GM23338 (cell line): ENCODE measurements at regions not wholly inside any gene's neighbourhood (a gene's known extent, or its start where the extent isn't known, plus 50 kb on each side); places are given as distances from the start of the nearest gene placed in this dataset.
"Not testable (repeated sequence)": the region's sequence is repeated elsewhere in the genome, so short reads cannot be mapped to it uniquely, and the experiment has no call there.

ENCODE experiments used
- ATAC-seq: fragments of 200-7000 bp; cut with Tn5 transposase; 3 replicates; pipeline ENCODE4 v1.9.1; 2020
- DNase-seq: peaks from one replicate; pipeline ENCODE4 v3.0.0-alpha.2; 2015; ENCODE audit warnings: low spot score
- H2AFZ ChIP-seq: fragments of 200-600 bp; sonication (generic); 2 replicates; pipeline ENCODE4 v1.8.0; 2016; ENCODE audit warnings: antibody characterized with exemption, mild to moderate bottlenecking, moderate library complexity
- H3F3A ChIP-seq: fragments of 200-600 bp; sonication (generic); replicated peaks from 2 replicates; pipeline ENCODE4 v1.8.0; 2017; ENCODE audit warnings: antibody characterized with exemption, mixed run types, low read depth
- H3K27ac ChIP-seq: fragments of 200-600 bp; sonication (generic); 2 replicates; pipeline ENCODE4 v1.6.1; 2016; ENCODE audit warnings: low read depth
- H3K27me3 ChIP-seq: fragments of 200-600 bp; sonication (generic); 2 replicates; pipeline ENCODE4 v1.8.0; 2016; ENCODE audit warnings: mild to moderate bottlenecking, mixed run types, moderate library complexity; ENCODE audit not compliant: insufficient read depth
- H3K36me3 ChIP-seq: fragments of 200-600 bp; sonication (generic); 2 replicates; pipeline ENCODE4 v1.8.0; 2016; ENCODE audit warnings: mild to moderate bottlenecking; ENCODE audit not compliant: insufficient read depth
- H3K4me1 ChIP-seq: fragments of 200-600 bp; sonication (generic); 2 replicates; pipeline ENCODE4 v1.8.0; 2016; ENCODE audit warnings: mild to moderate bottlenecking, moderate library complexity; ENCODE audit not compliant: insufficient read depth
- H3K4me2 ChIP-seq: fragments of 200-600 bp; sonication (generic); 2 replicates; pipeline ENCODE4 v1.7.1; 2017; ENCODE audit warnings: mixed run types
- H3K4me3 ChIP-seq: fragments of 200-600 bp; sonication (generic); 2 replicates; pipeline ENCODE4 v1.6.1; 2016; ENCODE audit warnings: mixed run types
- H3K79me2 ChIP-seq: fragments of 200-600 bp; sonication (generic); replicated peaks from 2 replicates; pipeline ENCODE4 v1.8.0; 2017; ENCODE audit warnings: mild to moderate bottlenecking; ENCODE audit not compliant: insufficient read depth
- H3K9me2 ChIP-seq: fragments of 200-600 bp; sonication (generic); 2 replicates; pipeline ENCODE4 v1.8.0; 2017; ENCODE audit not compliant: insufficient read depth
- H4K20me1 ChIP-seq: fragments of 200-600 bp; sonication (generic); replicated peaks from 2 replicates; pipeline ENCODE4 v1.8.0; 2017; ENCODE audit warnings: mild to moderate bottlenecking; ENCODE audit not compliant: insufficient read depth
- H3K27ac Mint-ChIP-seq: 2 replicates; pipeline ENCODE4 v1.8.0; 2020; ENCODE audit warnings: inconsistent platforms, mild to moderate bottlenecking, moderate library complexity, mixed read lengths
- H3K27me3 Mint-ChIP-seq: 3 replicates; pipeline ENCODE4 v1.8.0; 2022; ENCODE audit warnings: low read depth, mild to moderate bottlenecking, moderate library complexity, mixed read lengths, inconsistent platforms; ENCODE audit not compliant: insufficient read depth, poor library complexity
- H3K36me3 Mint-ChIP-seq: 3 replicates; pipeline ENCODE4 v1.8.0; 2021; ENCODE audit warnings: low read depth, mild to moderate bottlenecking, inconsistent platforms, moderate library complexity, mixed read lengths
- H3K4me1 Mint-ChIP-seq: 3 replicates; pipeline ENCODE4 v1.8.0; 2020; ENCODE audit warnings: mild to moderate bottlenecking, inconsistent platforms, mixed read lengths
- H3K4me3 Mint-ChIP-seq: 3 replicates; pipeline ENCODE4 v1.8.0; 2021; ENCODE audit warnings: moderate library complexity, mild to moderate bottlenecking, inconsistent platforms, mixed read lengths
- H3K9me3 Mint-ChIP-seq: 3 replicates; pipeline ENCODE4 v1.8.0; 2020; ENCODE audit warnings: moderate library complexity, mild to moderate bottlenecking, inconsistent platforms, mixed read lengths

DNA sequence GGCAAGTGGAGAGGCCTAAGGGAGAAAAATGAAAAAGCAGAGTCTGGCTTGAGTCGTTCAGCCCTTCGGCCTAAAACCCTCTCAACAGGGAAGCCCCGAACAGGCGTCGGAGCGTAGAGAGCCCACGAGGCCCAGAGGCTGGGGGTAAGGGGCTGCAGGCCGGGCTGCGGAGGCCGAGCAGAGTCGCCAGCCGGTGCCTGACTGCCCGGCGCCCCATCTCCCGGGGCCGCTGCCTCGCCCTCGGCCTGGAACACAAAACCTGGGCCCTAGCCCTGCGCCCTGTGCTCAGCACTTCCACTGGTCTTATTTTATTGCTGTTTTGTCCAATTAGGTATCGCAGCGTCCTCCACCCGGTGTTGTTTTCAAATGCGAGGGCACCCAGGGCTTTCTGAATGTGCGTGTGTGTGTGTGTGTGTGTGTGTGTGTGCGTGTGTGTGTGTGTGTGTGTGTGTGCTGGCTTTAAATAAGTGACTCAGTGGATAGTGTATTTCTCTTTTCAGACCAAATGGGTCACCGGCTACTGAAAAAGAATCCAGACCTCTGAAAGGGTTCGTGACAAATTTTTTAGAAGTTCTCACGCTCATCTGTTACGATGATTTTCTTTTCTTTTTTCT lies 463.1 kb upstream of the ZNG1F start:
- not testable (repeated sequence) for H3K27ac Mint-ChIP-seq, ATAC-seq, H4K20me1 ChIP-seq, H3K27me3 ChIP-seq, H3F3A ChIP-seq, H3K4me1 ChIP-seq, H3K4me3 ChIP-seq, DNase-seq, H3K9me3 Mint-ChIP-seq, H3K4me3 Mint-ChIP-seq, H3K4me2 ChIP-seq, H3K36me3 ChIP-seq, H3K9me2 ChIP-seq, H3K27me3 Mint-ChIP-seq, H3K36me3 Mint-ChIP-seq, H3K79me2 ChIP-seq, H2AFZ ChIP-seq, H3K27ac ChIP-seq
- peaks cover 16% of the 10 kb centered on the region; the same call in 2 of the 3 replicates for H3K4me1 Mint-ChIP-seq

DNA sequence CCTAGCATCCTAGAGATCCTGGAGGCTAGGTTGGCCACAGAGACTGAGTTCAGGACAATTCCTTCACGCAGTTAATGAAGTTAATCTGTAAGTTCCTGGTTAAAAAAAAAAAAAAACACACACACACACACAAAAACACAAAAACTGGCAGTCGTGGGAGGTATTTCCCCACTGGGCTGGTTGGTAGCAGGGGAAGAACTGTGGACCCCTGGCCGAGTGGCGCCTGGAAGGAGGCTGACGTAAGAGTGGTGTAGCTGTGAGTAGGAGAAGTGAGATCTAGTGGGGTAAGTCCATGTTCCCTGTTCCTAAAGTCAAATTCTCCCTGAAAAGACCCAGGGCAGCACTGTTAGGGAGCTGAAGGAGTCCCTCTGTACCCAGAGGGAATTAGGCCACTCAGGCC lies 461.0 kb upstream of the ZNG1F start:
- not testable (repeated sequence) for H3K4me3 Mint-ChIP-seq, H3F3A ChIP-seq, H3K27me3 ChIP-seq, H3K4me1 ChIP-seq, H3K27ac ChIP-seq, H4K20me1 ChIP-seq, H3K27me3 Mint-ChIP-seq, H3K36me3 Mint-ChIP-seq, H3K27ac Mint-ChIP-seq, ATAC-seq, H3K36me3 ChIP-seq, DNase-seq, H3K4me3 ChIP-seq, H2AFZ ChIP-seq, H3K9me3 Mint-ChIP-seq, H3K4me2 ChIP-seq, H3K79me2 ChIP-seq, H3K9me2 ChIP-seq
- peaks cover 16% of the 10 kb centered on the region; the same call in 2 of the 3 replicates for H3K4me1 Mint-ChIP-seq

DNA sequence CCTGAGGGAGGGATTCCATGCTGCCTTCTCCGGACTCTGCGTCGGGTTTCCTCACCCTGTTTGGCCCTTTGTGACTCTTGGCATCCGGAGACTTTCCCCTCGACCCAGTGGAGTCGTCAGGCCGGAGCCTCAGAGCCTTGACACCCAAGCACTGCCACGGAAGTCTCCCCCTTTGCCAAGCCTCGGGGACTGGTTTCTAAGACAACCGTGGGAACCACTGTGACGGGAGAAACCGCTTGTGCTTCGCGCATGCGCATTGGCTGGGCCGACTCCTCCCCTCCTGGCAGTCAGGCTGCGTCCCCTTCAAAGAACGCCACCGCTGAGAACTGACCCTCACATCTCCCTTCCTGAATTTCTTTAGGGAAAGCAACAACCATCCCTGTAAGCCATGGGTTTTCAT lies 459.4 kb upstream of the ZNG1F start:
- not testable (repeated sequence) for H3K27ac ChIP-seq, H3K79me2 ChIP-seq, H3K4me2 ChIP-seq, H2AFZ ChIP-seq, H3K27me3 Mint-ChIP-seq, H3K36me3 Mint-ChIP-seq, H3K4me3 Mint-ChIP-seq, DNase-seq, H3F3A ChIP-seq, H3K4me1 ChIP-seq, H3K36me3 ChIP-seq, H3K27ac Mint-ChIP-seq, H3K27me3 ChIP-seq, ATAC-seq, H3K9me3 Mint-ChIP-seq, H3K4me3 ChIP-seq, H3K4me1 Mint-ChIP-seq, H4K20me1 ChIP-seq, H3K9me2 ChIP-seq

DNA sequence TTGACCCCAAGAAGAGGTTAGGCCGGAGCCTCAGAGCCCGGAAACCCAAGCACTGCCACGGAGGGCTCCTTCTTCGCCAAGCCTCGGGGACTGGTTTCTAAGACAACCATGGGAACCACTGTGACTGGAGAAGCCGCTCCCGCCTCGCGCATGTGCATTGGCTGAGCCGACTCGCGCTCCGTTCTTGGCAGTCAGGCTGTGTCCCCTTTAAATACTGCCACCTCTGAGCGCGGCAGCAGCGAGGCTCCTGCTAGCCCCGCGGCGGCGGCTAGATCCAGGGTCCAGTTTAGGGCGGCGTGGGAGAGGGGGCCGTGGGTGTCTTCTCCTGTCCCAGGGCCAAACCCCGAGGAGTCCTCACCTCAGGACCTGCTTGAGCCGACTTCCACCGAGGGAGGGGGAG lies 457.1 kb upstream of the ZNG1F start:
- H3K4me1 Mint-ChIP-seq, H4K20me1 ChIP-seq, H3K79me2 ChIP-seq, H3K27ac ChIP-seq, H3K9me2 ChIP-seq, H3K36me3 ChIP-seq, DNase-seq, H3K36me3 Mint-ChIP-seq, H3K4me2 ChIP-seq, H3K27me3 ChIP-seq, ATAC-seq, H3K9me3 Mint-ChIP-seq, H3F3A ChIP-seq, H3K4me3 Mint-ChIP-seq, H3K4me1 ChIP-seq, H3K27me3 Mint-ChIP-seq, H3K27ac Mint-ChIP-seq, H2AFZ ChIP-seq, H3K4me3 ChIP-seq: not testable (repeated sequence)

DNA sequence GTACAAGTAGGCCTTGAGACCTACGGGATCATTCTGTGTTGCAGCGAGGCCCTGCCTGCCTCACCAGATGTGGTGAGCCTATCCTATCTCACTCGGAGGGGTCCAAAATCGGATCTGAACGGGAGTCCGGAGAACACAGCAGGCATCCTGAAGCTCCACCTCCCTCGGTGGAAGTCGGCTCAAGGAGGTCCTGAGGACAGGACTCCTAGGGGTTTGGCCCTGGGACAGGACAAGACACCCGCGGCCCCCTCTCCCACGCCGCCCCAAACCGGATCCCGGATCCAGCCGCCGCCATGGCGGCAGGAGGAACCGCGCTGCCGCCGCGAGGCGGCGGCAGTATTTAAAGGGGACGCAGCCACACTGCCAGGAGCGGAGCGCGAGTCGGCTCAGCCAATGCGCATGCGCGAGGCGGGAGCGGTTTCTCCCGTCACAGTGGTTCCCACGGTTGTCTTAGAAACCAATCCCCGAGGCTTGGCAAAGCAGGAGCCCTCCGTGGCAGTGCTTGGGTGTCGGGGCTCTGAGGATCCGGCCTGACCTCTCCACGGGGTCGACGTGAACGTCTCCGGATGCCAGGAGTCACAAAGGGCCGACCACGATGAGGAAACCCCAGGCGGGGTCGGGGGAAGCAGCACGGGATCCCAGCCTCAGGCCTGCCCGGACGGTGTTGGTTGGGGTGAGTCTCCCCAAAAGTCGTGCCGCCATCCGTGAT lies 454.6 kb upstream of the ZNG1F start:
- not testable (repeated sequence) for H2AFZ ChIP-seq, H3K27ac Mint-ChIP-seq, H3K36me3 ChIP-seq, H3K4me1 Mint-ChIP-seq, H3K36me3 Mint-ChIP-seq, ATAC-seq, H4K20me1 ChIP-seq, H3K4me3 Mint-ChIP-seq, H3K4me1 ChIP-seq, H3K9me3 Mint-ChIP-seq, DNase-seq, H3K79me2 ChIP-seq, H3K27me3 Mint-ChIP-seq, H3K4me3 ChIP-seq, H3K27ac ChIP-seq, H3K27me3 ChIP-seq, H3K4me2 ChIP-seq, H3F3A ChIP-seq, H3K9me2 ChIP-seq

DNA sequence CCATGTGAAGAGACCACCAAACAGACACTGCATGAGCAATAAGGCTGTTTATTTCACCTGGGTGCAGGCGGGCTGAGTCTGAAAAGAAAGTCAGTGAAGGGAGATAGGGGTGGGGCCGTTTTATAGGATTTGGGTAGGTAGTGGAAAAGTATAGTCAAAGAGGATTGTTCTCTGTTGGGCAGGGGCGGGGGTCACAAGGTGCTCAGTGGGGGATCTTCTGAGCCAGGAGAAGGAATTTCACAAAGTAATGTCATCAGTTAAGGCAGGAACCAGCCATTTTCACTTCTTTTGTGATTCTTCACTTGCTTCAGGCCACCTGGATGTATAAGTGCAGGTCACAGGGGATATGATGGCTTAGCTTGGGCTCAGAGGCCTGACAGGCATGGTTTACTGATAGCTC lies 444.6 kb upstream of the ZNG1F start:
- H3K27ac ChIP-seq, H3K79me2 ChIP-seq, H3K27me3 ChIP-seq, H3K4me3 ChIP-seq, H3K27me3 Mint-ChIP-seq, H3K9me3 Mint-ChIP-seq, H3K4me3 Mint-ChIP-seq, H4K20me1 ChIP-seq, H3K36me3 Mint-ChIP-seq, ATAC-seq, H3F3A ChIP-seq, H3K36me3 ChIP-seq, H3K27ac Mint-ChIP-seq, DNase-seq, H3K4me1 ChIP-seq, H3K9me2 ChIP-seq, H2AFZ ChIP-seq, H3K4me1 Mint-ChIP-seq, H3K4me2 ChIP-seq: not testable (repeated sequence)
